ENCODE measurements at regions not wholly inside any gene's neighbourhood (a gene's known extent, or its start where the extent isn't known, plus 50 kb on each side); places are given as distances from the start of the nearest gene placed in this dataset.

DNA sequence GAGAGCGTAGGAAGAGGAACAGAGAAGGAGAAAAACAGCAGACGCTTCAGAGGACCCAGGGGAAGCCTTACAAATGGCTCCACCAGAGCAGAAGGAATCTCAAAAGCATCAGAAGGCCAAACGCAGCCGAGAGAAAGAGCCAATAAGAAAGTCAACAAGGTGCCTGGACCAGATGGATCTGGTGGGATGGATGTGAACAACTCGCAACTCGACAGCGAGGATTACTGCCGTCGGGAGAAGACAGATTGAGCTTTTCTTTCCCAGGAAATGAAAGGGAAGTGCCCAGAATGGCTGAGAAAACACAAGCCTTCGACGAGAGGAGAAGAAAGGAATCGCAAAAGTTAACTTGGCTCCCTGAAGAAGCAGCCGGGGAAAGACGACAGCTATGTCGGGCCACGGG lies 132.8 kb upstream of the MGMT start:
- no peak for DNase-seq (ENCODE audit: low spot score)

GRCh38 chr10:129335396-129335795 lies 131.6 kb upstream of the MGMT start:
- no peak for DNase-seq (ENCODE audit: low spot score)

GRCh38 chr10:129335942-129336341 lies 131.1 kb upstream of the MGMT start:
- no peak for DNase-seq (ENCODE audit: low spot score)

DNA sequence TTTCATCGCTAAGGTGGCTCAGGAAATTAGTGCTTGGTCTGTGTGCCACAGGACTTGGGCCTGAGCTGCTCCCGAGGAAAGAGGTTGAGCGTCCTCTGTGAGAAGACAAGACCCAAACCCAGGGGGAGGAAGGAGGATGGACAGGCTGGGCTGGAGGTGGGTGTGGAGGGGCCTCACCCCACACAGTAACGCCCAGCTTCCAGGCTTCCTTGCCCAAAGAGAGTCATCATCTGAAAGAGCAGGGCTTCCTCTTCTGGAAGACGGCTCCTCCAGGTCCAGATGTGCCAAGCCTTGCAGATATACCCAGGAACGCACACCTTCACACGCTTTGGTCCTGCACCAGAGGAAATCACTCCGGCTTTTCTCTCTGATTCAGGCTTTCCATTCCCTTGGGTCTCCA lies 127.8 kb upstream of the MGMT start:
- DNase-seq (ENCODE audit: low spot score) = no peak

DNA sequence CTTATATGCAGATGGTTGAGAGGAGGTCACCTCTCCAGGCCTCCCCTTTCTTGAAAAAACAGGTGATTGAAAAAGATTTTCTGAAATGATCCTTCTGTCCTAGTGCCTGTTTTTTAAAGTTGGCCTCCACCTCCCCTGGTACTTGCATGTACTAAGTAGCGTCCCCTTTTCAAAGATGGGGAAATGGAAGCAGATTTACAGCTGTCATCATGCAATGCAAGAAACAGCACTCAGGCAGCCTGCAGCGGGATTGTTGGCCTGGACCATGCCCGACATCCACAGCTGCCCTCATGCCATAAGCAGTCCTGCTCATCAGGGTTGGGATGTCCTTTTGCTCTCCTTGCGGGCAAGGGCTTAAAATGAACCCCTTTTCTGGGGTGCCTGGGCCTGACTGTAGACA lies 127.2 kb upstream of the MGMT start:
- DNase-seq (ENCODE audit: low spot score) = no peak

DNA sequence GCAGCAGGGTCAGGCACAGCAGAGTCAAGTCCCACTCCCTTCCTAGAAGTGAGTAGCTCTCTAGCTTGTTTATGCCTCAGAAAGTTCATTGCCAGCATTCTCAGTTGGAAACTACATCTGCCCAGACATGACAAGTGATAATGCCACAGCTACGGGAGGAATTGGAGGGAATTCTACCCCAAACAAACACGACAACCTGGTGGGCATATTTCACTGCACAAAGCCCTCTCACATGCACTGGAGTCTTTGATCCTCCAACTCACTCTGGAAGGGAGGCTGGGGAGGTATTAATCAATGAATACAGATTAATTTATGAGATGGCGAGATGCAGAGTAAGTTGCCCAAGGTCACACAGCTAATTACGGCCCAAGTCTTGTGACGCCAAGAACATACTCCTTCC lies 126.0 kb upstream of the MGMT start:
- DNase-seq (ENCODE audit: low spot score) = no peak

- DNase-seq (ENCODE audit: low spot score) = no peak
Measured at GRCh38 chr10:129342385-129342784, 124.7 kb upstream of the MGMT start.

DNA sequence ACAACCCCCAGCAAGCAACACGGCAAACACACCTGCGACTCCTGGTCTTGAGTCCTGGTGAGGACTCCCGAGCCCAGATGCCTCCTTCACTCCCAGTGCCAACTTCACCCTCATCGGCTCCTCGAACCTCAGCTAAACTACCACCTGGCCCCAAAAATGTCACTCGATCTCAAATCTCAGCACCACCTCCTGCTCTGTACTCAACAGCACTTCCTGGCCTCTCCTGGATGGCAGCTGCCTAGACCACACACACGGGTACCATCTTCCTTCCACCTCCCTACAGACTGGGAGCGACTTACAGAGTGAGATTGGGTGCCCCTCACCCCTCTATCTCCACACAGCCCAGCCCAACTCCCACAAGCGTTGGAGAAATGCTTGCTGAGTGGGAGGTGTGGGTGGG lies 123.9 kb upstream of the MGMT start:
- no peak for DNase-seq (ENCODE audit: low spot score)

- DNase-seq (ENCODE audit: low spot score) = no peak
Measured at GRCh38 chr10:129344103-129344502, 122.9 kb upstream of the MGMT start.

DNA sequence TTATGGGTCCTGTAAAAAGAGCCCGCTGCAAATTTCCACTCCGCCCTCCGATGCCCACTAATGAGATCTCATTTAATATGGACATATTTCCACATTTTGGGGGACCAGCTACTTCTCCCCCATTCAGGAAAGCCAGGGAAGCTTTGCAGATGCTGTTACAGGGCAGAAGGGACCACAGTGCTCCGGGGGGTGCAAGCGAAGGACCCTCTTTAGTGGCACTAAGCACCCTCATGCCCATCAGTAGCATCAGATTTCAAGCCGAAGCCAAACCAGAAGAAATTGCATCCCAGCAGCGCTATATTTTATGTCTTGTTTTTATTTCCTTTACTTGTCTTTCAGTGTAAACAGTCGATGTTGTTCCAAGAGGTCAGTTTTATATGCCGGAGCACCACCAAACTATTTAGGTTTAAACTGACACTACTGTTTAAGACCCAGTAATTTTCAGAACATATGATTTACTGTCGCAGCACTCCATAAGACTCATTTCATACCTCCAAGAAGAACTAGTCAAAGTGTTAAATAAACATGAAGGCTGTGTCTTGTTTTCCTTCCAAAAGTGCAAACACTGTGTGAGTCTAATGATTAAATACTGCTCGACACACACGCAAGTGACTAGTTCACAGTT lies 122.2 kb upstream of the MGMT start:
- DNase-seq (ENCODE audit: low spot score) = no peak

DNA sequence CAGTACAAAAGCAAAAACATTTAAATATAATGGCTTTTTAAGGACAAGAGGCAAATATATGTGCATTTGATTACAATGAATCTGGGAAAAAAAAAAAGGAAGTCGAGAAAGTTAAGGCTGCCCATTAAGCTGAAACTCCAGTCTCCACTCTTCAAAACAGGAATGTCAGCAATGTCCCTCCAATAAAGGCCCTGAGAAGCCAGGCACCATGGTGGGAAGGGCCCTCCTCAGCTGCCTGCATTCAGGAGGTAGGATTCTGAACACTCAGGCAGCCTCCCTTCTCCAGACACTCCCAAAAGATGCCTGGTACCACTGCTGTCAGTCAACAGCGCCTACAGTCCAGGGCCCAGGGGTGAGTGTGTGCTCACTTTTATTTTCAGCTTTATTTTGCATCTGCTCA lies 121.3 kb upstream of the MGMT start:
- DNase-seq (ENCODE audit: low spot score) = no peak

GRCh38 chr10:129350690-129351089 lies 116.4 kb upstream of the MGMT start:
- DNase-seq (ENCODE audit: low spot score) = no peak

DNA sequence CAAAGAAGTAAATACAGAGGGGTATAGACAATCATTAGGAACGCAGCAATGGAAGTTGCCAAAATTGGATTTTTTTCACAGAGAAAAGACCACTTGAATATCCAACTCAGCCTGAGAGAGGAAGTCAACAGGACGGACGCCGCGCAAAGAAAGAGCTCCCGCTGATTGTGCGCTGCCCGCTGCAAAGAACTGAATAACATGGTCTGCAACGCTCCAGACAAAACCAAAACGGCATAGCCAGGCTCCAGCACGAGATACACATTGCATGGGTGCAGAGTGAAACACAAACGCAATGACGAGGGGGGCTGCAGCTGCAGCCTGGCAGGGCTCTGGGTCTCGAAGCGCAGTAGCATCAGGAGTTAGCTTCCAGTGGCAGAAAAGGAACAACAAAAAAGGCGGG lies 113.9 kb upstream of the MGMT start:
- DNase-seq (ENCODE audit: low spot score) = no peak

- no peak for DNase-seq (ENCODE audit: low spot score)
Measured at GRCh38 chr10:129360046-129360445, 107.0 kb upstream of the MGMT start.

DNA sequence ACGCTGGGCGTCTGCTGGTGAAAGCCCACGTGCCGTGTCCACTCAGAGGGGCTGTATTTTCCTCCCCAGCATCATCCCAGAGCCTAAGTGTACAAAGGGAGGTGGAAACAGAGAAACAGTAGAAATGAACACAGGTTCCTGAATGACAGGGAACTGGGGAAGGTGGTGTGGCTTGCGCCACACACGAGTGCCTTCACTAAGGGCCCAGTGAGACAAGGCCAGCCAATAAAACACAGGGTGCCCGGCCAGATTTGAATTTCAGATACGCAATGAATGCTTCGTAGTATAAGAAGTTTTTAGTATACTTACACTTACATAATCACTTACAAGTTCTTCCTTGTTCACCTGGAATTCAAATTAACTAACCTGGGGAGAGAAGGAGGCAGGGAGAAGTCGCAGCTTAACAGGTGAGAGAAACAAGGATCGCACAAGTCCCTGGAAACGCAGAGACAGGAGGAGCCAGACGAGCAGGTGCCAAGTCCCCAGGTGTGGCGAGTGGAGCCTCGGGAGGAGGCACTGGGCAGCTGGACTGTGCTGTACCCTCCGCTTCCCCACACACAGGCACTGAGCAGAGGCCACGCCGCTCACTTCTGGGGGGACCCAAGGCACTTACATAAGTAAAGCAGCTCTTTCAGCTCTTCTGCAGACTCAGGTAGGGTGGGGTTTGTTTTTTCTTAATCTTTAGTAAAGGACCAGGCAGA lies 105.2 kb upstream of the MGMT start:
- no peak for DNase-seq (ENCODE audit: low spot score)

GRCh38 chr10:129364949-129365348 lies 102.1 kb upstream of the MGMT start:
- DNase-seq (ENCODE audit: low spot score) = no peak

DNA sequence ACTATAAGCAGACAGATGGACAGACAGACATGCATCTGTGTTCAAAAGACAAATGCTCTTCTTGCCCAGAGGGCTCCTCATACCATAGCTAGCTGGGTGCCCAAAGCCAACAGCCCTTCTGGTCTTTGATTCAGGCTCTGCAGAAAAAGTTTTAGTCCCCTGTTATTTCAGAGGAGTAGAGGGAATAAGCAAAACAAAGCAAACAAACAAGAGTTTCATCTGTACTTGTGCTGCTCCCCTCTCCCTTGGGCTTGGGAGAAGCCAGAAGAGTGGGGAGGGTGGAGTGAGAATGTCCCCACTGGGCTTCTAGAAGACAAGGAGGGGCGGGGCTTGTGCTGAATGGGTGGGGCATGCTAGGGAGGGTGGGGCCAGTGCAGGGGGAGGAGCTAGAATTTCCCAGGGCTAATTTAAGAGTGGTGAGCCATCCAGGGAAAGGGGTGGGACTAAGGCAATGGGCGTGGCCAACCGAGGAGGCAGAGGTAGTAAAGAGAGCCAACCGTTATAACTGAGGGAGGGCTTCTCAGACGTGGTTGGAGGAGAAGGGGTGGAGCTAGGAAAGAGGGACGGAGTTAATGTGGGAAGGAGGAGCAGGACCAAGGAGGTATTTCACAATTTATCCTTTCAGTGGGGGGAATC lies 101.2 kb upstream of the MGMT start:
- DNase-seq (ENCODE audit: low spot score) = peak; percentile 18

- no peak for DNase-seq (ENCODE audit: low spot score)
Measured at GRCh38 chr10:129366450-129366849, 100.6 kb upstream of the MGMT start.

GRCh38 chr10:129369566-129369965 lies 97.5 kb upstream of the MGMT start:
- no peak for DNase-seq (ENCODE audit: low spot score)

DNA sequence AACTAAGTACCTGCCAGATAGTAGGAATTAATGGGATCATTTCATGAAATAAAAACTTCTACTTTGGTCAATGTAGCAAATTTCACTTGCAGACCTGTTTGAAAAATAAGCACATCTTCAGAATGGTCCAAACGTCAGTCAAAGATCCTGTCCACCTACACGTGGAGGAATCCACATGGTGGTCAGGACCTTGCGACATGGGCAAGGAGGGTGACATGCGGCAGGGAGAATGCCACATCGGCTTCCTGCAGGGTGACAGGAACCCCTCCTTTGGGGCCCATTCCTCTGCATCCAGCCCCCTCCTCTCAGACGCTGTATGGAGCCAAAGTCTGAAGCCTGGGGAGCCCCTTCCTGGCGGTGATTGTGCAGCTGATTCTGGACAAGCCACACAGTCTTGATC lies 95.5 kb upstream of the MGMT start:
- DNase-seq (ENCODE audit: low spot score) = no peak

GRCh38 chr10:129372172-129372571 lies 94.9 kb upstream of the MGMT start:
- no peak for DNase-seq (ENCODE audit: low spot score)

GRCh38 chr10:129373231-129373630 lies 93.8 kb upstream of the MGMT start:
- DNase-seq (ENCODE audit: low spot score) = no peak

GRCh38 chr10:129373718-129374117 lies 93.3 kb upstream of the MGMT start:
- no peak for DNase-seq (ENCODE audit: low spot score)

- DNase-seq (ENCODE audit: low spot score) = no peak
Measured at GRCh38 chr10:129375171-129375570, 91.9 kb upstream of the MGMT start.
